Stomach (tissue), 8 donors: ENCODE measurements at regions not wholly inside any gene's neighbourhood (a gene's known extent, or its start where the extent isn't known, plus 50 kb on each side); places are given as distances from the start of the nearest gene placed in this dataset.

Experiments used
- DNase-seq, 2 donors: peaks; one replicate each; pipeline versions ENCODE4 v3.0.0 to v3.0.0-alpha.2; 2013 to 2019
- H3K27ac ChIP-seq, 5 donors: fragments of 200-600 bp in 4 of 5; sonication (generic) in 4 of 5; one replicate each; pipeline ENCODE4 v1.5.1; 2013 to 2019; ENCODE audit warnings: mild to moderate bottlenecking in 1 of 5, moderate library complexity in 1 of 5
- H3K27me3 ChIP-seq, 3 donors: fragments of 200-600 bp; sonication (generic); one replicate each; pipeline ENCODE4 v1.5.1; 2017 to 2019; ENCODE audit warnings: mixed run types in 1 of 3
- H3K36me3 ChIP-seq, 4 donors: fragments of 200-600 bp; sonication (generic); 1 replicate in 3 of 4; 2 replicates in 1 of 4; pipeline ENCODE4 v1.5.1; 2016 to 2019
- H3K4me1 ChIP-seq, 4 donors: fragments of 200-600 bp; sonication (generic); one replicate each; pipeline ENCODE4 v1.5.1; 2016 to 2019
- H3K4me3 ChIP-seq, 4 donors: fragments of 200-600 bp; sonication (generic) in 3 of 4; one replicate each; pipeline ENCODE4 v1.5.1; 2016 to 2019; ENCODE audit warnings: mild to moderate bottlenecking in 1 of 4
- H3K9me3 ChIP-seq, 4 donors: fragments of 200-600 bp; sonication (generic); one replicate each; pipeline ENCODE4 v1.5.1; 2016 to 2019
- CTCF ChIP-seq, 7 experiments: fragments of 450-650 bp in 4 of 7; fragments of 200-600 bp in 3 of 7; sonication (generic) in 3 of 7; IDR thresholded peaks; one replicate each; pipeline ENCODE4 v1.5.1; 2016 to 2019; ENCODE audit warnings: antibody characterized with exemption in 7 of 7, control low read depth in 2 of 7, mild to moderate bottlenecking in 1 of 7
- EP300 ChIP-seq: sonication (generic); formaldehyde crosslinking; IDR thresholded peaks from one replicate; pipeline ENCODE4 v1.6.1; 2017; ENCODE audit warnings: antibody characterized with exemption
- POLR2A ChIP-seq, 4 donors: fragments of 450-650 bp; IDR thresholded peaks; one replicate each; pipeline ENCODE4 v1.6.1; 2016; ENCODE audit warnings: antibody characterized with exemption in 4 of 4, control low read depth in 2 of 4, mild to moderate bottlenecking in 1 of 4, moderate library complexity in 1 of 4
- POLR2AphosphoS5 ChIP-seq, 3 donors: sonication (generic); formaldehyde crosslinking; IDR thresholded peaks; one replicate each; pipeline ENCODE4 v1.6.1; 2016; ENCODE audit warnings: antibody characterized with exemption in 3 of 3
- WGBS, 5 donors: extraction: QIAGEN DNeasy Blood & Tissue Kit in 3 of 5; methylation state at CpG; one replicate each; pipeline versions ENCODE4 v1.1.5 to v1.1.7; 2013 to 2018; 5-methylcytosine and 5-hydroxymethylcytosine counted together
- intact Hi-C: fragments of 100-400 bp; cut with DNase I; formaldehyde crosslinking; loops from one replicate; pipeline ENCODE4 v1.15.1; 2023; ENCODE audit warnings: low total_unique reads
- donor health status: healthy with polysubstance abuse.
- donor health status: Bipolar disorder and iron deficiency.
- donor health status: healthy.

- intact Hi-C loops, result no loop called here
- TF ChIP-seq CTCF (IDR thresholded peaks at IDR 0.05) (no peak), POLR2A (IDR thresholded peaks at IDR 0.05) (no peak), EP300 (no peak), POLR2AphosphoS5 (IDR thresholded peaks at IDR 0.05) (no peak)
- Histone ChIP-seq H3K36me3 (no peaks in the 10 kb centered on the region), H3K4me3 (no peak overlapping the region), H3K27ac (no peak overlapping the region), H3K4me1 (peaks cover 0 to 10% (median 0%) of the 10 kb centered on the region in 4 donors), H3K27me3 (no peaks in the 10 kb centered on the region), H3K9me3 (no peaks in the 10 kb centered on the region)
- WGBS, 5 donors, result 38 to 49% (median 40%) methylated on average over 2 of the region's 2 CpGs
- DNase-seq, result peak in 1 of 2 donors; percentile 21
Observed at GRCh38 chr5:128014578-128014977, 69.0 kb upstream of the SLC12A2 start.

- no peak for TF ChIP-seq POLR2A (IDR thresholded peaks at IDR 0.05)
- TF ChIP-seq EP300, result no peak
- no peak for DNase-seq
Observed at GRCh38 chr5:128015478-128015877, 68.1 kb upstream of the SLC12A2 start.

GRCh38 chr5:128015978-128016377 lies 67.6 kb upstream of the SLC12A2 start:
- intact Hi-C loops, result no loop called here
- peaks cover 0 to 9% (median 2%) of the 10 kb centered on the region in 4 donors for H3K4me1 ChIP-seq
- H3K4me3 ChIP-seq, result no peak overlapping the region
- H3K27ac ChIP-seq, result no peak overlapping the region
- no peaks in the 10 kb centered on the region for H3K27me3 ChIP-seq
- no peaks in the 10 kb centered on the region for H3K36me3 ChIP-seq
- 90 to 100% (median 100%) methylated on average over 1 of the region's 1 CpG for WGBS, 5 donors
- TF ChIP-seq POLR2A (IDR thresholded peaks at IDR 0.05) (no peak), POLR2AphosphoS5 (IDR thresholded peaks at IDR 0.05) (no peak), CTCF (IDR thresholded peaks at IDR 0.05) (no peak), EP300 (no peak)
- H3K9me3 ChIP-seq, result no peaks in the 10 kb centered on the region
- no peak for DNase-seq

More at GRCh38 chr5:128015478-128015877, 68.1 kb upstream of the SLC12A2 start:
- 66 to 88% (median 71%) methylated on average over 1 of the region's 1 CpG for WGBS, 5 donors
- no peaks in the 10 kb centered on the region for H3K36me3 ChIP-seq
- intact Hi-C loops, result no loop called here
- no peak overlapping the region for H3K27ac ChIP-seq
- H3K9me3 ChIP-seq, result no peaks in the 10 kb centered on the region
- peaks cover 0 to 9% (median 0%) of the 10 kb centered on the region in 4 donors for H3K4me1 ChIP-seq
- H3K4me3 ChIP-seq, result no peak overlapping the region
- H3K27me3 ChIP-seq, result no peaks in the 10 kb centered on the region

GRCh38 chr5:128019391-128019790 lies 64.2 kb upstream of the SLC12A2 start:
- Histone ChIP-seq H3K4me1 (peaks cover 0 to 7% (median 0%) of the 10 kb centered on the region in 4 donors), H3K27ac (no peak overlapping the region), H3K9me3 (no peaks in the 10 kb centered on the region), H3K36me3 (peaks cover 0 to 8% (median 3%) of the 10 kb centered on the region in 4 donors), H3K4me3 (no peak overlapping the region), H3K27me3 (no peaks in the 10 kb centered on the region)
- TF ChIP-seq EP300, result no peak
- intact Hi-C loops, result no loop called here
- WGBS, 5 donors, result 96 to 100% (median 98%) methylated on average over 1 of the region's 1 CpG
- DNase-seq, result no peak

- intact Hi-C loops, result no loop called here
- no peaks in the 10 kb centered on the region for H3K9me3 ChIP-seq
- H3K4me1 ChIP-seq, result peaks cover 0 to 7% (median 0%) of the 10 kb centered on the region in 4 donors
- peaks cover 0 to 8% (median 3%) of the 10 kb centered on the region in 4 donors for H3K36me3 ChIP-seq
- TF ChIP-seq POLR2A (IDR thresholded peaks at IDR 0.05) (no peak), EP300 (no peak), CTCF (IDR thresholded peaks at IDR 0.05) (no peak)
- no peak overlapping the region for H3K27ac ChIP-seq
- DNase-seq, result no peak
- H3K4me3 ChIP-seq, result no peak overlapping the region
- 52 to 100% (median 77%) methylated on average over 1 of the region's 1 CpG for WGBS, 5 donors
- H3K27me3 ChIP-seq, result no peaks in the 10 kb centered on the region
Observed at GRCh38 chr5:128020012-128020411, 63.6 kb upstream of the SLC12A2 start.
